Hepatocyte (in vitro differentiated cells): ENCODE measurements at regions not wholly inside any gene's neighbourhood (a gene's known extent, or its start where the extent isn't known, plus 50 kb on each side); places are given as distances from the start of the nearest gene placed in this dataset.

Experiments used
- DNase-seq: peaks from one replicate; pipeline ENCODE4 v3.0.0-alpha.2; 2016; ENCODE audit warnings: low spot score
- H2AFZ ChIP-seq: fragments of 200-600 bp; sonication (generic); 2 replicates; pipeline ENCODE4 v1.6.0; 2016; ENCODE audit warnings: antibody characterized with exemption, mild to moderate bottlenecking
- H3K27ac ChIP-seq: fragments of 200-600 bp; sonication (generic); 2 replicates; pipeline ENCODE4 v1.5.1; 2016; ENCODE audit warnings: mild to moderate bottlenecking
- H3K27me3 ChIP-seq: fragments of 200-600 bp; sonication (generic); 2 replicates; pipeline ENCODE4 v1.6.1; 2016
- H3K36me3 ChIP-seq: fragments of 200-600 bp; sonication (generic); replicated peaks from 2 replicates; pipeline ENCODE4 v1.5.1; 2016; ENCODE audit warnings: low read depth; ENCODE audit not compliant: insufficient read depth
- H3K4me1 ChIP-seq: fragments of 200-600 bp; sonication (generic); 2 replicates; pipeline ENCODE4 v1.5.1; 2016; ENCODE audit warnings: mild to moderate bottlenecking, moderate library complexity; ENCODE audit not compliant: insufficient read depth
- H3K4me2 ChIP-seq: fragments of 200-600 bp; sonication (generic); 2 replicates; pipeline ENCODE4 v1.6.0; 2016
- H3K4me3 ChIP-seq: fragments of 200-600 bp; sonication (generic); 2 replicates; pipeline ENCODE4 v1.5.1; 2016; ENCODE audit warnings: mild to moderate bottlenecking
- H3K79me2 ChIP-seq: fragments of 200-600 bp; sonication (generic); 2 replicates; pipeline ENCODE4 v1.6.0; 2017; ENCODE audit warnings: mild to moderate bottlenecking
- H3K9me2 ChIP-seq: fragments of 200-600 bp; sonication (generic); replicated peaks from 2 replicates; pipeline ENCODE4 v1.6.0; 2017; ENCODE audit warnings: mild to moderate bottlenecking; ENCODE audit not compliant: insufficient read depth
- H3K9me3 ChIP-seq: fragments of 200-600 bp; sonication (generic); 2 replicates; pipeline ENCODE4 v1.5.1; 2016; ENCODE audit warnings: low read depth, mild to moderate bottlenecking
- H4K20me1 ChIP-seq: fragments of 200-600 bp; sonication (generic); 2 replicates; pipeline ENCODE4 v1.6.0; 2016; ENCODE audit warnings: mild to moderate bottlenecking; ENCODE audit not compliant: insufficient read depth, poor library complexity, severe bottlenecking
- EZH2 ChIP-seq: fragments of 200-600 bp; sonication (generic); IDR thresholded peaks from 2 replicates; pipeline ENCODE4 v1.6.1; 2016; ENCODE audit warnings: antibody characterized with exemption, mild to moderate bottlenecking, borderline replicate concordance
- EZH2phosphoT487 ChIP-seq: fragments of 200-600 bp; sonication (generic); IDR thresholded peaks from one replicate; pipeline ENCODE4 v1.6.1; 2018; ENCODE audit warnings: antibody characterized with exemption, mild to moderate bottlenecking, low read depth, moderate library complexity; ENCODE audit not compliant: unreplicated experiment, severe bottlenecking
- WGBS: methylation state at CpG from one replicate; pipeline ENCODE4 v1.1.6; 2016; ENCODE audit warnings: low lambda C conversion rate; ENCODE audit errors: missing lambda C conversion rate; 5-methylcytosine and 5-hydroxymethylcytosine counted together
- TF ChIP-seq, protein P1 (sequence below): fragments of 200-600 bp; sonication (generic); IDR thresholded peaks from 2 replicates; pipeline ENCODE4 v1.5.1; 2016; ENCODE audit warnings: antibody characterized with exemption, mild to moderate bottlenecking; ENCODE audit not compliant: poor library complexity

GRCh38 chr1:79912813-79913212, 906.3 kb upstream of the ADGRL4 start:
- H3K27ac ChIP-seq = no peak overlapping the region
- WGBS = 64% methylated on average over 4 of the region's 4 CpGs
- H3K4me2 ChIP-seq = no peak overlapping the region
- DNase-seq = no peak
- H3K79me2 ChIP-seq = no peaks in the 10 kb centered on the region
- no peaks in the 10 kb centered on the region for H3K4me1 ChIP-seq
- H3K27me3 ChIP-seq = no peaks in the 10 kb centered on the region
- H3K9me2 ChIP-seq = no peaks in the 10 kb centered on the region
- H3K36me3 ChIP-seq = no peaks in the 10 kb centered on the region
- H3K4me3 ChIP-seq = no peak overlapping the region
- no peak overlapping the region for H2AFZ ChIP-seq
- no peaks in the 10 kb centered on the region for H3K9me3 ChIP-seq
- TF ChIP-seq, protein P1, sequence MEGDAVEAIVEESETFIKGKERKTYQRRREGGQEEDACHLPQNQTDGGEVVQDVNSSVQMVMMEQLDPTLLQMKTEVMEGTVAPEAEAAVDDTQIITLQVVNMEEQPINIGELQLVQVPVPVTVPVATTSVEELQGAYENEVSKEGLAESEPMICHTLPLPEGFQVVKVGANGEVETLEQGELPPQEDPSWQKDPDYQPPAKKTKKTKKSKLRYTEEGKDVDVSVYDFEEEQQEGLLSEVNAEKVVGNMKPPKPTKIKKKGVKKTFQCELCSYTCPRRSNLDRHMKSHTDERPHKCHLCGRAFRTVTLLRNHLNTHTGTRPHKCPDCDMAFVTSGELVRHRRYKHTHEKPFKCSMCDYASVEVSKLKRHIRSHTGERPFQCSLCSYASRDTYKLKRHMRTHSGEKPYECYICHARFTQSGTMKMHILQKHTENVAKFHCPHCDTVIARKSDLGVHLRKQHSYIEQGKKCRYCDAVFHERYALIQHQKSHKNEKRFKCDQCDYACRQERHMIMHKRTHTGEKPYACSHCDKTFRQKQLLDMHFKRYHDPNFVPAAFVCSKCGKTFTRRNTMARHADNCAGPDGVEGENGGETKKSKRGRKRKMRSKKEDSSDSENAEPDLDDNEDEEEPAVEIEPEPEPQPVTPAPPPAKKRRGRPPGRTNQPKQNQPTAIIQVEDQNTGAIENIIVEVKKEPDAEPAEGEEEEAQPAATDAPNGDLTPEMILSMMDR = no peak
- TF ChIP-seq EZH2phosphoT487 = no peak
- no peaks in the 10 kb centered on the region for H4K20me1 ChIP-seq

GRCh38 chr1:79903321-79903720, 896.8 kb upstream of the ADGRL4 start:
- no peaks in the 10 kb centered on the region for H3K79me2 ChIP-seq
- no peaks in the 10 kb centered on the region for H3K9me2 ChIP-seq
- H3K4me3 ChIP-seq = no peak overlapping the region
- TF ChIP-seq, protein P1 = no peak
- no peak for TF ChIP-seq EZH2
- TF ChIP-seq EZH2phosphoT487 = no peak
- H3K4me1 ChIP-seq = no peaks in the 10 kb centered on the region
- no peaks in the 10 kb centered on the region for H3K36me3 ChIP-seq
- H3K4me2 ChIP-seq = no peak overlapping the region
- WGBS = 91% methylated on average over 3 of the region's 3 CpGs
- DNase-seq = no peak
- no peaks in the 10 kb centered on the region for H4K20me1 ChIP-seq
- no peaks in the 10 kb centered on the region for H3K27me3 ChIP-seq
- H3K9me3 ChIP-seq = no peaks in the 10 kb centered on the region
- H3K27ac ChIP-seq = no peak overlapping the region
- H2AFZ ChIP-seq = no peak overlapping the region

GRCh38 chr1:79902418-79902817, 895.9 kb upstream of the ADGRL4 start:
- TF ChIP-seq EZH2phosphoT487 = no peak
- TF ChIP-seq, protein P1 = no peak
- no peak for TF ChIP-seq EZH2
- Histone ChIP-seq H3K79me2 (no peaks in the 10 kb centered on the region), H3K36me3 (no peaks in the 10 kb centered on the region), H3K4me3 (no peak overlapping the region), H3K27me3 (no peaks in the 10 kb centered on the region), H3K4me1 (no peaks in the 10 kb centered on the region), H2AFZ (no peak overlapping the region), H4K20me1 (no peaks in the 10 kb centered on the region), H3K9me2 (no peaks in the 10 kb centered on the region), H3K9me3 (no peaks in the 10 kb centered on the region), H3K27ac (no peak overlapping the region), H3K4me2 (no peak overlapping the region)
- DNase-seq = no peak
- 95% methylated on average over 4 of the region's 4 CpGs for WGBS

GRCh38 chr1:79899914-79900313, 893.4 kb upstream of the ADGRL4 start:
- no peaks in the 10 kb centered on the region for H3K9me3 ChIP-seq
- H2AFZ ChIP-seq = no peak overlapping the region
- H4K20me1 ChIP-seq = no peaks in the 10 kb centered on the region
- no peaks in the 10 kb centered on the region for H3K27me3 ChIP-seq
- 96% methylated on average over 4 of the region's 4 CpGs for WGBS
- H3K4me2 ChIP-seq = no peak overlapping the region
- TF ChIP-seq EZH2 = no peak
- no peak for TF ChIP-seq EZH2phosphoT487
- TF ChIP-seq, protein P1 = no peak
- H3K4me3 ChIP-seq = no peak overlapping the region
- H3K36me3 ChIP-seq = no peaks in the 10 kb centered on the region
- no peak for DNase-seq
- no peaks in the 10 kb centered on the region for H3K79me2 ChIP-seq
- H3K27ac ChIP-seq = no peak overlapping the region
- H3K9me2 ChIP-seq = no peaks in the 10 kb centered on the region
- no peaks in the 10 kb centered on the region for H3K4me1 ChIP-seq
